RWPE1 (cell line): ENCODE measurements at regions not wholly inside any gene's neighbourhood (a gene's known extent, or its start where the extent isn't known, plus 50 kb on each side); places are given as distances from the start of the nearest gene placed in this dataset.
"Not testable (repeated sequence)": the region's sequence is repeated elsewhere in the genome, so short reads cannot be mapped to it uniquely, and the experiment has no call there.

Experiments
- CTCF ChIA-PET: fragments of 350-600 bp; sonication (Branson Sonifier 250); formaldehyde crosslinking; extraction: SDS; loops from one replicate; lab custom pipeline; 2021; lab: Yijun Ruan, JAX
- POLR2A ChIA-PET: fragments of 400-600 bp; formaldehyde crosslinking; extraction: SDS; loops from one replicate; lab custom pipeline; 2020; ENCODE audit warnings: antibody characterized with exemption; ENCODE audit not compliant: low non-redundant PET; lab: Yijun Ruan, JAX
- DNase-seq: peaks from one replicate; pipeline ENCODE4 v3.0.0; 2012; ENCODE audit warnings: low spot score
- H3K27ac ChIP-seq: fragments of 450-650 bp; 2 replicates; pipeline ENCODE4 v1.5.1; 2017
- TF ChIP-seq, protein P1 (sequence below): fragments of 450-650 bp; conservative IDR thresholded peaks from 2 replicates; pipeline ENCODE4 v1.5.1; 2017; ENCODE audit warnings: low read depth, mild to moderate bottlenecking

DNA sequence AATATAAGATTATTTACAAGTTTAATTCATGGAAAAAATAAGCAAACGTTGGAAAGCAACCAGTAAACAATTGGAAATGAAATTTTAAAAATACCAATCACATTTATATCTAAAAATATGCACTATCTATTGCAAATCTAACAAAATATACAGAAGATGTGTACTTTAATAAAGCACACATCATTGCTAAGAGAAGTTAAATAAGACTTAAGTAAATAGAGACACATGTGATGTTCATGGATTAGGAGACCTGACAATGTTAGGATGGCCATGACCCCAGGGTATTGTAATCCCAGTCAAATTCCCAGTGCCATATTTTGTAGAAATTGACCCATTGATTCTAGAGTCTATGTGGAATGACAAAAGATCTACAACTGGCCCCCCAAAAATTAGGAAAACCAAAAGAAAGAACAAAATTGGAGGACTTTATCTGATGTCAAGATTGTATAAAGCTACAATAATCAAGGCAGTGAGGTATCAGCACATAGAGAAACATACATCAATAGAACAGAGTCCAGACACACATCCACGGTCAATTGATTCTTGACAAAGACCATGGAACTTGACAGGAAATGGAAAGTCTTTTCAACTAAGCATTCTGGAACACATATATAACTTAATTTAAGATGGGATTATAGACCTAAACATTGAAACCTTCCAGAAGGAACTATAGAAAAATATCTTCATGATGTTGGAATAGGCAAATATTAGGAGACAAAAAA, 90.8 kb upstream of the USP29 start:
- no peak overlapping the region for H3K27ac ChIP-seq
- CTCF ChIA-PET: interaction anchor here (0.6 kb wide), 1 partner anchor 111 kb away, joined by 3 read pairs; no protein-coding TSS in a partner anchor
- TF ChIP-seq, protein P1, sequence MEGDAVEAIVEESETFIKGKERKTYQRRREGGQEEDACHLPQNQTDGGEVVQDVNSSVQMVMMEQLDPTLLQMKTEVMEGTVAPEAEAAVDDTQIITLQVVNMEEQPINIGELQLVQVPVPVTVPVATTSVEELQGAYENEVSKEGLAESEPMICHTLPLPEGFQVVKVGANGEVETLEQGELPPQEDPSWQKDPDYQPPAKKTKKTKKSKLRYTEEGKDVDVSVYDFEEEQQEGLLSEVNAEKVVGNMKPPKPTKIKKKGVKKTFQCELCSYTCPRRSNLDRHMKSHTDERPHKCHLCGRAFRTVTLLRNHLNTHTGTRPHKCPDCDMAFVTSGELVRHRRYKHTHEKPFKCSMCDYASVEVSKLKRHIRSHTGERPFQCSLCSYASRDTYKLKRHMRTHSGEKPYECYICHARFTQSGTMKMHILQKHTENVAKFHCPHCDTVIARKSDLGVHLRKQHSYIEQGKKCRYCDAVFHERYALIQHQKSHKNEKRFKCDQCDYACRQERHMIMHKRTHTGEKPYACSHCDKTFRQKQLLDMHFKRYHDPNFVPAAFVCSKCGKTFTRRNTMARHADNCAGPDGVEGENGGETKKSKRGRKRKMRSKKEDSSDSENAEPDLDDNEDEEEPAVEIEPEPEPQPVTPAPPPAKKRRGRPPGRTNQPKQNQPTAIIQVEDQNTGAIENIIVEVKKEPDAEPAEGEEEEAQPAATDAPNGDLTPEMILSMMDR: no peak
- POLR2A ChIA-PET: no interaction called here
- no peak for DNase-seq

DNA sequence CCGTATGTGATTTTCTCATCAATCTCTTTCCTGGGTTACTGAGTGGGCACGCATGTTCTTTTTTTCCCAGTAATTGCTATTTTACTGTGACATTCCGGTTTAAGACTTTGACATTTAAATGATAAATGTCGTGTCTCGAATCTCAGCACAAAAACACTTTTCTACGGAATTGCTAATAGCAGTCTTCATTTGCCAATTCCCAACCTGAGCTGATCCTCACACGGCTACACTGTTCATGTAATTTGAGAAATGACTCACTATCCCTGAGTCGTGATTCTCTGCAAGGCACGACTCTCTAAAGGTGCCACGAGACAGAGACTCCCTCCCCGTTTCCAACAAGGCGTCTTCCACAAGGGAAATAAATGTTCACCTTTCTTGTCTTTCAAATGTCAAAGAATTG, 88.7 kb upstream of the USP29 start:
- ChIA-PET POLR2A (no interaction called here), CTCF (no interaction called here)
- TF ChIP-seq, protein P1: no peak

DNA sequence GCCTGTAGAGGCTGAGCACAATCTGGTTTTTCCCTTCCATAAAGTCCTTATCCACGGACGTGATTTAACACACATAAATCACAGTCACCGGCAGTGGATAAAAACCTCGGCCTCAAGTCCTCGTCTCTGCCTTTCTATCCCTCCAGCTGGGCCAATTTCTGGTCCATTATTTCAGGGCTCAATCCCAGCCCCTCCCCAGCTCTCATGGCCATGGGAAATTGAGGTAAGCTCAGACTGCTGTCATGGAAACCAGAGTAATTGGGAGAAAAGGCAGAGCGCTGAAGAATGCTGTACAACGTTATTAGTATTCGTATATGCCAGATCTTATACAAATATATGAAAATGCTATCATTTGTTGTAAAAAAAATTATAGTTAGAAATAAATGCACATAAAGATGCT, 86.2 kb upstream of the USP29 start:
- POLR2A ChIA-PET: no interaction called here
- TF ChIP-seq, protein P1: no peak
- CTCF ChIA-PET: no interaction called here
- DNase-seq: no peak
- H3K27ac ChIP-seq: no peak overlapping the region

More for the DNA sequence above, 88.7 kb upstream of the USP29 start:
- H3K27ac ChIP-seq: no peak overlapping the region
- no peak for DNase-seq

DNA sequence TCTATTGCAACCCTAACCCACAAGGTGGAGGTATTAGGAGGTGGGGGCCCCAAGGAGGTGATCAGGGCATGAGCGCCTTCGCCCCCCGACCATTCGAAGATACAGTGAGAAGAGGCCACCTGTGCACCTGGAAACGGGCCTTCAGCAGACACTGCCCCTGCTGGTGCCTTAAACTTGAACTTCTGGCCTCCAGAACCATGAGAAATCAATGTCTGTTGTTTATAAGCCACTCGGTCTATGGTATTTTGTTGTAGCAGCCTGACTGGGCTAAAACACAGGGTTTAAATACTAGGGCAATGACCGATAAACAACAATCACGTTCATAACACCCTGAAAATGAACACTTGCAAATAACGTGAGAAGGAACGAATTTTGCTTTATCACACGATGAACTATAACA, 85.2 kb upstream of the USP29 start:
- CTCF ChIA-PET: no interaction called here
- POLR2A ChIA-PET: no interaction called here
- DNase-seq: no peak
- H3K27ac ChIP-seq: no peak overlapping the region
- TF ChIP-seq, protein P1: no peak

DNA sequence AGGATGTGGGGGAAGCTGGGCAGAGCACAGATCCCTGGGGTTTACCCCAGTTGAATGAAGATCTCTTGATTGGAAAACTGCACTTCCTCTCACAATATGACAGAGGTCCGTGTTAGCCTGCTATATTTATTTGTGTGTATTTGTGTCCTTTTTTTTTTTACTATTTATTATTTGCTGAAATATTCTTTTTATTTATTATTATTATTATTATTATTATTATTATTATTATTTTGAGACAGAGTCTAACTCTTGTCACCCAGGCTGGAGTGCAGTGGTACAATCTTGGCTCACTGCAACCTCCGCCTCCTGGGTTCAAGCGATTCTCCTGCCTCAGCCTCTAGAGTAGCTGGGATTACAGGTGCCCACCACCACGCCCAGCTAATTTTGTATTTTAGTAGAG, 84.0 kb upstream of the USP29 start:
- POLR2A ChIA-PET: not testable (repeated sequence)

DNA sequence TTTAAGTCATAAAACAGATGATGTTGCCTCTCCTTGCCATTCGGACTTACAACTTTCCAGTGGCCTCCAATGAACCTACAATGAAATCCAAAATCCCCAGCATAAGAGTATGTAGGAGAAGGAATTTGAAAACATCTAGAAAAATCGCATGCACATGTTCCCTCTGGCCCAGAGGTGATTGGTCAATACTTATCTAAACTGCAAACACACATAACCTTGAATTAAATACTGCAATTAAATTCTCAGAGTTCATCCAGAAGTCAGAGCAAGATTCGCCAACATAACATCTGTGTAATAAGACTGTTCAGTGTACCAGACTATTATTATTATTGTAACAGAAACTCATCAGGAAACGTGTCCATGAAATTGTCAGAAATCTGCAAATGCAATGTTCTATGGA, 82.2 kb upstream of the USP29 start:
- no peak overlapping the region for H3K27ac ChIP-seq
- DNase-seq: no peak
- POLR2A ChIA-PET: no interaction called here
- TF ChIP-seq, protein P1: no peak
- CTCF ChIA-PET: no interaction called here

More for the DNA sequence above, 84.0 kb upstream of the USP29 start:
- H3K27ac ChIP-seq, CTCF ChIA-PET, DNase-seq: not testable (repeated sequence)

DNA sequence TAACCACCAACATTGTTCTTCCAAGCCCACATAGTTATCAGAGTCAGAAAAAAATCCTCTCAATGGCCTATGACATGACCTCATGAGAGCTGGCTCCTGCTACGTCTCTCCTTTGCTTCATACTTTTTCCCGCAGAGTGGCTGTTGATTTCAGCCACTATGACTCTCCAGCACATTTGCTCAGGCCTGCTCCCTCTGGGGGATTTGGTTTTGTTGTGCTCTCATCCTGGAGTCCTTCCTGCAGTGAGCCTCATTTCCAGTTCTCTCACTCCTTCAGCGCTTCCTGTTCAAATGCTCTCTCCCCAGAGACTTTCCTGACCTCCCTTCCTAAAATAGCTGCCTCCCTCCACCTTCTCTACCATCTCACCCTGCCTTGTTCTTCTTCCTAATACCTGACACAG, 72.0 kb upstream of the USP29 start:
- POLR2A ChIA-PET: no interaction called here
- CTCF ChIA-PET: no interaction called here
- TF ChIP-seq, protein P1: no peak
- no peak for DNase-seq
- no peak overlapping the region for H3K27ac ChIP-seq
